H1 (cell line): ENCODE measurements at regions not wholly inside any gene's neighbourhood (a gene's known extent, or its start where the extent isn't known, plus 50 kb on each side); places are given as distances from the start of the nearest gene placed in this dataset.

ENCODE experiments used
- CTCF ChIA-PET: fragments of 300-600 bp; sonication (Branson Sonifier 250); formaldehyde crosslinking; loops from one replicate; lab custom pipeline; 2021; ENCODE audit not compliant: partially characterized antibody; lab: Charles Lee
- POLR2A ChIA-PET: fragments of 300-600 bp; sonication (Branson Sonifier 250); formaldehyde crosslinking; loops from one replicate; lab custom pipeline; 2021; ENCODE audit warnings: inconsistent platforms; ENCODE audit not compliant: partially characterized antibody; lab: Charles Lee
- DNase-seq, 2 experiments: peaks; one replicate each; pipeline versions ENCODE4 v3.0.0 to v3.0.0-alpha.2; 2010 to 2022; ENCODE audit warnings: low spot score in 2 of 2, low read depth in 1 of 2, mixed read lengths in 1 of 2
- FAIRE-seq: peaks from 2 replicates; lab custom pipeline; 2011; peaks lifted over from hg19 to GRCh38; lab: Jason Lieb, UNC
- H2AFZ ChIP-seq: 2 replicates; pipeline ENCODE4 v1.8.1; 2012; ENCODE audit warnings: low read length, inconsistent platforms
- H2AK5ac ChIP-seq: 2 replicates; pipeline ENCODE4 v1.6.1; 2013; ENCODE audit warnings: low read depth, low read length
- H2BK120ac ChIP-seq: replicated peaks from 2 replicates; pipeline ENCODE3; 2013; ENCODE audit warnings: low read depth, low read length, inconsistent platforms
- H2BK12ac ChIP-seq: 2 replicates; pipeline ENCODE4 v1.6.1; 2013; ENCODE audit warnings: low read depth, low read length
- H2BK15ac ChIP-seq: 2 replicates; pipeline ENCODE4 v1.6.1; 2013; ENCODE audit warnings: low read length
- H2BK20ac ChIP-seq: 2 replicates; pipeline ENCODE4 v1.6.1; 2013; ENCODE audit warnings: low read length
- H2BK5ac ChIP-seq: 2 replicates; pipeline ENCODE4 v1.6.1; 2013; ENCODE audit warnings: low read depth, low read length
- H3K14ac ChIP-seq: 2 replicates; pipeline ENCODE4 v1.6.1; 2013; ENCODE audit warnings: inconsistent platforms; ENCODE audit not compliant: insufficient read length
- H3K18ac ChIP-seq: 2 replicates; pipeline ENCODE4 v1.6.1; 2013; ENCODE audit warnings: low read length; ENCODE audit errors: extremely low read depth
- H3K23ac ChIP-seq: 2 replicates; pipeline ENCODE4 v1.6.1; 2013; ENCODE audit warnings: inconsistent platforms; ENCODE audit not compliant: insufficient read length
- H3K23me2 ChIP-seq: 2 replicates; pipeline ENCODE4 v1.6.1; 2013; ENCODE audit warnings: low read depth, low read length
- H3K27ac ChIP-seq: 2 replicates; pipeline ENCODE4 v1.6.1; 2011; ENCODE audit warnings: low read depth, low read length, inconsistent platforms
- H3K27me3 ChIP-seq, 4 experiments: replicated peaks in 1 of 4; 1 replicate in 1 of 4; 2 replicates in 3 of 4; pipeline versions ENCODE4 v1.6.1 to v1.8.1; 2011 to 2013; ENCODE audit warnings: low read length in 3 of 4, mild to moderate bottlenecking in 3 of 4, inconsistent platforms in 2 of 4, mixed read lengths in 2 of 4, moderate library complexity in 1 of 4; ENCODE audit not compliant: control insufficient read depth in 3 of 4, insufficient read depth in 3 of 4; ENCODE audit errors: extremely low read depth in 1 of 4
- H3K36me3 ChIP-seq, 4 experiments: 2 replicates each; pipeline versions ENCODE4 v1.6.1 to v1.8.1; 2011 to 2013; ENCODE audit warnings: mild to moderate bottlenecking in 4 of 4, low read length in 3 of 4, moderate library complexity in 2 of 4, control low read depth in 1 of 4, inconsistent platforms in 1 of 4; ENCODE audit not compliant: insufficient read depth in 4 of 4, control insufficient read depth in 2 of 4
- H3K4ac ChIP-seq: replicated peaks from 2 replicates; pipeline ENCODE3; 2013; ENCODE audit warnings: low read length, low read depth, mixed read lengths, inconsistent platforms; ENCODE audit not compliant: insufficient read length
- H3K4me1 ChIP-seq, 4 experiments: replicated peaks in 1 of 4; 1 replicate in 1 of 4; 2 replicates in 3 of 4; pipeline versions ENCODE4 v1.6.1 to v1.8.1; 2011 to 2013; ENCODE audit warnings: low read length in 3 of 4, inconsistent platforms in 2 of 4, mixed read lengths in 1 of 4; ENCODE audit not compliant: insufficient read depth in 4 of 4, control insufficient read depth in 3 of 4
- H3K4me2 ChIP-seq, 2 experiments: 2 replicates each; pipeline versions ENCODE4 v1.6.1 to v1.8.1; 2011 to 2013; ENCODE audit warnings: low read depth in 2 of 2, low read length in 2 of 2, control low read depth in 1 of 2, inconsistent platforms in 1 of 2, mild to moderate bottlenecking in 1 of 2; ENCODE audit not compliant: insufficient read depth in 1 of 2
- H3K4me3 ChIP-seq, 4 experiments: fragments of 200-600, 300-600 bp in 1 of 4; sonication (generic), shearing (Covaris generic), sonication (Bioruptor Twin) in 1 of 4; 2 replicates each; pipeline versions ENCODE4 v1.5.1 to v1.8.1; 2011 to 2016; ENCODE audit warnings: low read length in 4 of 4, low read depth in 3 of 4, control low read depth in 2 of 4, inconsistent platforms in 2 of 4, mild to moderate bottlenecking in 2 of 4, mixed read lengths in 1 of 4, moderate library complexity in 1 of 4; ENCODE audit not compliant: insufficient read depth in 2 of 4; ENCODE audit errors: extremely low read depth in 1 of 4
- H3K56ac ChIP-seq: replicated peaks from 2 replicates; pipeline ENCODE3; 2013; ENCODE audit warnings: low read depth, mild to moderate bottlenecking, mixed read lengths, low read length, inconsistent platforms; ENCODE audit not compliant: insufficient read length
- H3K79me1 ChIP-seq: 2 replicates; pipeline ENCODE4 v1.6.1; 2013; ENCODE audit warnings: low read depth, low read length, control low read depth
- H3K79me2 ChIP-seq, 2 experiments: 2 replicates each; pipeline versions ENCODE4 v1.6.1 to v1.8.1; 2012 to 2013; ENCODE audit warnings: low read length in 2 of 2, mild to moderate bottlenecking in 2 of 2, inconsistent platforms in 1 of 2; ENCODE audit not compliant: insufficient read depth in 2 of 2, control insufficient read depth in 1 of 2
- H3K9ac ChIP-seq, 4 experiments: replicated peaks in 1 of 4; 1 replicate in 1 of 4; 2 replicates in 3 of 4; pipeline versions ENCODE4 v1.6.1 to v1.8.1; 2011 to 2013; ENCODE audit warnings: low read depth in 3 of 4, low read length in 3 of 4, control low read depth in 2 of 4, mild to moderate bottlenecking in 2 of 4, moderate library complexity in 2 of 4, inconsistent platforms in 1 of 4; ENCODE audit errors: extremely low read depth in 1 of 4
- H3K9me3 ChIP-seq, 2 experiments: 2 replicates each; pipeline versions ENCODE4 v1.6.1 to v1.8.1; 2012 to 2013; ENCODE audit warnings: mild to moderate bottlenecking in 2 of 2, moderate library complexity in 2 of 2, control low read depth in 1 of 2, inconsistent platforms in 1 of 2, low read depth in 1 of 2, low read length in 1 of 2, mixed read lengths in 1 of 2; ENCODE audit not compliant: insufficient read depth in 2 of 2
- H4K20me1 ChIP-seq, 2 experiments: replicated peaks in 1 of 2; 2 replicates each; pipeline versions ENCODE3 to v1.8.1; 2011 to 2013; ENCODE audit warnings: inconsistent platforms in 2 of 2, low read length in 2 of 2, mild to moderate bottlenecking in 1 of 2; ENCODE audit not compliant: insufficient read depth in 2 of 2, control insufficient read depth in 1 of 2
- H4K5ac ChIP-seq: 2 replicates; pipeline ENCODE4 v1.6.1; 2013; ENCODE audit warnings: low read length, low read depth, mixed read lengths, inconsistent platforms; ENCODE audit not compliant: insufficient read length
- H4K8ac ChIP-seq: 2 replicates; pipeline ENCODE4 v1.8.0; 2013; ENCODE audit warnings: mild to moderate bottlenecking, moderate library complexity, low read length, inconsistent platforms; ENCODE audit not compliant: insufficient read depth; ENCODE audit errors: extremely low read depth
- H4K91ac ChIP-seq: replicated peaks from 2 replicates; pipeline ENCODE3; 2013; ENCODE audit warnings: low read length, mixed read lengths, inconsistent platforms; ENCODE audit not compliant: insufficient read length
- CBX8 ChIP-seq: fragments of 300-800, 300-1000 bp; sonication (generic); IDR thresholded peaks from 2 replicates; pipeline ENCODE4 v1.7.1; 2016; ENCODE audit warnings: low read depth, low read length, borderline replicate concordance
- EZH2 ChIP-seq: fragments of 200-600 bp; sonication (generic); IDR thresholded peaks from 2 replicates; pipeline ENCODE4 v1.7.1; 2012; ENCODE audit warnings: low read depth, mild to moderate bottlenecking, moderate library complexity, low read length, inconsistent platforms; ENCODE audit not compliant: severe bottlenecking
- HDAC6 ChIP-seq: IDR thresholded peaks from one replicate; pipeline ENCODE4 v1.7.1; 2012; ENCODE audit warnings: low read depth, mild to moderate bottlenecking, inconsistent platforms, low read length, moderate library complexity
- KDM4A ChIP-seq: IDR thresholded peaks from one replicate; pipeline ENCODE4 v1.7.1; 2012; ENCODE audit warnings: low read depth, mild to moderate bottlenecking, moderate library complexity, low read length, inconsistent platforms; ENCODE audit not compliant: severe bottlenecking
- SAP30 ChIP-seq: fragments of 300-600 bp; sonication (generic); IDR thresholded peaks from 2 replicates; pipeline ENCODE4 v1.7.1; 2012; ENCODE audit warnings: low read length, moderate library complexity, mild to moderate bottlenecking, inconsistent platforms; ENCODE audit not compliant: insufficient read depth, insufficient replicate concordance
- SIX5 ChIP-seq: IDR thresholded peaks from 2 replicates; pipeline ENCODE4 v1.6.1; 2011; ENCODE audit warnings: mild to moderate bottlenecking, low read depth, low read length
- SP1 ChIP-seq: IDR thresholded peaks from 2 replicates; pipeline ENCODE4 v1.6.1; 2011; ENCODE audit warnings: low read depth, low read length
- SUZ12 ChIP-seq: fragments of 200-600 bp; sonication (generic); IDR thresholded peaks from 2 replicates; pipeline ENCODE4 v1.6.1; 2012; ENCODE audit warnings: mild to moderate bottlenecking, inconsistent platforms, low read length, moderate library complexity, mixed read lengths
- TEAD4 ChIP-seq: IDR thresholded peaks from 2 replicates; pipeline ENCODE4 v1.6.1; 2012; ENCODE audit warnings: low read depth, low read length, inconsistent platforms, mixed read lengths
- WGBS, 2 experiments: shearing (Covaris generic) in 1 of 2; methylation state at CpG; one replicate each; pipeline versions ENCODE4 v1.1.6 to v1.1.7; 2013 to 2015; ENCODE audit warnings: low lambda C conversion rate in 2 of 2, mixed read lengths in 2 of 2, inconsistent platforms in 1 of 2, low coverage in 1 of 2, missing lambda C conversion rate in 1 of 2; ENCODE audit not compliant: insufficient replicate concordance in 2 of 2, insufficient coverage in 1 of 2, insufficient read length in 1 of 2; ENCODE audit errors: extremely low coverage in 1 of 2, missing lambda C conversion rate in 1 of 2; 5-methylcytosine and 5-hydroxymethylcytosine counted together

GRCh38 chr13:83024955-83025594 is 857.2 kb downstream of the SLITRK1 start:
- Histone ChIP-seq H3K56ac (no peak overlapping the region), H3K18ac (no peak overlapping the region), H2AK5ac (no peak overlapping the region), H2BK12ac (no peak overlapping the region), H3K14ac (no peak overlapping the region), H3K23ac (no peak overlapping the region), H3K4ac (no peak overlapping the region), H4K91ac (no peak overlapping the region), H2BK15ac (no peak overlapping the region), H2BK20ac (no peak overlapping the region), H3K27ac (no peak overlapping the region), H3K36me3 (no peaks in the 10 kb centered on the region), H2BK5ac (no peak overlapping the region), H3K4me3 (no peak overlapping the region), H3K23me2 (no peaks in the 10 kb centered on the region), H3K79me1 (no peaks in the 10 kb centered on the region), H4K20me1 (no peaks in the 10 kb centered on the region), H3K9ac (no peak overlapping the region), H2BK120ac (no peak overlapping the region), H2AFZ (no peak overlapping the region), H3K4me1 (no peaks in the 10 kb centered on the region), H4K5ac (no peak overlapping the region), H3K4me2 (no peak overlapping the region), H4K8ac (no peak overlapping the region), H3K27me3 (no peaks in the 10 kb centered on the region), H3K79me2 (no peaks in the 10 kb centered on the region), H3K9me3 (no peaks in the 10 kb centered on the region)
- FAIRE-seq (no peak), DNase-seq (no peak)
- 94% methylated on average over 1 of the region's 1 CpG; no CpG with 5 or more reads in 1 of the 2 experiments for WGBS, 2 experiments
- ChIA-PET POLR2A (no interaction called here), CTCF (interaction anchor here (0.9 kb wide), 1 partner anchor 9 kb away, joined by 3 read pairs; no protein-coding TSS in a partner anchor)
- TF ChIP-seq SIX5 (no peak), SP1 (no peak), CBX8 (no peak), EZH2 (no peak), KDM4A (no peak), SUZ12 (no peak), HDAC6 (no peak), SAP30 (no peak), TEAD4 (no peak)
